NCI-H460 (cell line): ENCODE measurements at regions not wholly inside any gene's neighbourhood (a gene's known extent, or its start where the extent isn't known, plus 50 kb on each side); places are given as distances from the start of the nearest gene placed in this dataset.

Source experiments
- DNase-seq: peaks from one replicate; pipeline ENCODE4 v3.0.0-alpha.2; 2016; ENCODE audit warnings: low read depth; ENCODE audit errors: extremely low read depth

DNA sequence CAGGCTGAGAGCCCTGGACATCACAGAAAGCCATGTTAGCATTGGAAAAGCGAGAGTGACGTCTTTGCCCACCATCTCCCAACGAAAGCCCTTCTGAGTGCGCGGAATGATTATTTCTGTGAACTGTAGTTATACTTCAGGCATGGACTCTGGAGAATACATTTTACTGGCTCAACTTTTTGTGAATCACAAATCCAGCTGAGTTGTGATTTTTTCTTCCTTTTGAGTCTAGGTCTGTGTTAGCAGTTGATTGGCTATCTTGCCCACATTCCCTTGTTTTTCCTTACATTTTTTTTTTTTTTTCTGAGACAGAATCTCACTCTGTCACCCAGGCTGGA is 183.1 kb downstream of the INO80D start:
- DNase-seq = no peak

DNA sequence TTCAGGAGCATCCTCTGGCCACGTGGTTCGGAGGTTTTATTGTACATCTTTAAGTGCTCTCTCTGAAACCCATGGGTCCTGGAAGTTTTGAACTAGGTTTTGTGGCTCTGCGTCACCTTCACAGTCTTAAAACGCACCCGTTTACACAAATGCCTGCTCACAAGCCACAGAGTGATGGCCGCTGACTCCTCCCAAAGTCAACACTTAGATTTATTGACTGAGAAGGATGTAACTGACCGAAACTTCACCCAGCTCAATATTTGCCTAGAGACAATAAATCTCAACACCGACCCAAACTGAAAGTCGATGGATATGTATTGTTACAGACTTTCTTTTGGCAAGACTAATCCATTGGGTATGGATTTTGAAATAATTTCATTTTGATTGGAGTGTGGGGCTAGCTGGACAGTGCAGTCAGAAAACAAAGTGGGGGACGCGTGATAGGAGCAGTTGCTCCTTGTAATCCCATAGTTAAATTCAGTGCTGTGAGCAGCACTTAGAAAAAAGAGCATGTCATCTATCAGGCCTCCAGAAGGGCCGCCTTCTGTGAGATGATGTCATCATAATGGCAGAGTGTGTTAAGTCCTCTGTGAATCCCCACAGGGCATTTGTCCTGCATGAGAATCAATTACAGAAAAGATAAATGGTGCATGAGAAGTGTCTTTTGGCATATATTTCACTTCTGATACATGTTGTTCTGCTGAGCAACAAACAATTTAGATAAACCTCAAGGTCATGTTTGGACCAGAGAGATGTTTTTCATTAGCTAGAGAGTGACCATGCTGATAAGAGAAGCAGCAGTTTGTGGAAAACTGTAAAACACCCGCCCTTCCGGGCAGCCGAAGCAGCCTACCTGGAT is 183.7 kb downstream of the INO80D start:
- no peak for DNase-seq

DNA sequence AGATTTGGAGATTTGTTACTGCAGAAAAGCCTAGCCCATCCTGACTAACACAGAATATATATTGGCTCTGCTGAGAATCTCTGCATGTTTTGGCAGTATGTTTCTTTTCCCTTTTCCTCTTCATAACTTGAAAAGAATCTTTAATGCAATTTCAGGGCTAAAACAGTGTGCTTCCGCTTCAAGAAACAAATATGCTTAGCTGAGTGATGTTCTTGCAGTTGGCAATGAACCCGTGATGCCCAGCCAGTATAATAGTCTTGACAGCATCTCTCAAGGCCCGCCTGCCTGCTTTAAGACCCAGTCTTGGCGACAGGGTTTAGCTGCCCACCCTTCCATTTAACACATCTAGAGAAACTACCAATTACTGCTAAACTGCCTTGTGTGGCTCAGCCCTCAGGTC is 184.5 kb downstream of the INO80D start:
- DNase-seq = no peak

DNA sequence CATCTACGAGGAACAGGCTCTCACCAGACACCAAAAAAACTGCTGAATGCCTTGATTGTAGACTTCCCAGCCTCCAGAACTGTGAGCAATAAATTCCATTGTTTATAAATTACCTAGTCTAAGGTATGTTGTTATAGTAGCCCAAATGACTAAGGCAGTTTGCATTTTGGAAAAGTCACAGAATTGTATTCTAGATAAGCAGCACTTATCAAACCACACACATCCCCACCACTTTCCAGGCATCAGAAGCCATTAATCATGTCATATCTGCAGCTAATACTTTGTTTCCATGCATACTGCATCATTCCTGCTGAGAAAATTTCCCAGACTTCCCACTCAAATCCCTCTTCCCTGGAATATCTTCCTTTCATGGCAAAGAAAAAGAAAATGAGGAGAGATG is 187.2 kb downstream of the INO80D start:
- DNase-seq = no peak

DNA sequence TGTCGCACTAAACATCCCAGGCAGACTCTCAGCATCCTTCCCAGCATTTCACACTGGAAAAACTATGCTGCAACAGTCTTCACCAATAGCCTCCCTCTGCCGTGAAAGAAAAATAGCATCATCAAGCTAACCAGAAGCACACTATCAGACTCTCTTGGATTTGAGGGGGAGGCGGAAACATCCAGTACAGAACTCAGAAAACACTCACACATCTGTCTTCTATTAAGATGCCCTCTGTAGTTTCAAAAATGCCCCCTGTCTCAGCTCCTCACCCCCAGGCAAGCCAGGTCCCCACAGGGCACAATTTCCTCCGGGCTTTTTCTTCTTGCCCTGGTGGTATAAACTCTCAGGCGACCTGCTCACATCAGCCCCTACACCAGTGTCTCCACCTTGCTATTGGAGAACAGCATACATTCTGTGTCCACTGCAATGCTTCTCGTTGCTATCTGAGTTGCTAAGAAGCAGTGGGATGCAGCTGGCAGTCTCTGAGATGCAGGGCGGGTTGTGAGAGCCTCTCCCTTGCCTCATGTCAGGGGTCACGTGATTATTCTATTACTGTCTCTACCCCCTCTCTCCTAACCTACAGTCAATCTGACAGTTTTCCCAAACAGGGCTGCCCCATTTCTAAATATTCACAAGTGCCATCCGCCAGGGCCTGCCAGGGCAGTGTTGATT is 189.9 kb downstream of the INO80D start:
- DNase-seq = no peak

DNA sequence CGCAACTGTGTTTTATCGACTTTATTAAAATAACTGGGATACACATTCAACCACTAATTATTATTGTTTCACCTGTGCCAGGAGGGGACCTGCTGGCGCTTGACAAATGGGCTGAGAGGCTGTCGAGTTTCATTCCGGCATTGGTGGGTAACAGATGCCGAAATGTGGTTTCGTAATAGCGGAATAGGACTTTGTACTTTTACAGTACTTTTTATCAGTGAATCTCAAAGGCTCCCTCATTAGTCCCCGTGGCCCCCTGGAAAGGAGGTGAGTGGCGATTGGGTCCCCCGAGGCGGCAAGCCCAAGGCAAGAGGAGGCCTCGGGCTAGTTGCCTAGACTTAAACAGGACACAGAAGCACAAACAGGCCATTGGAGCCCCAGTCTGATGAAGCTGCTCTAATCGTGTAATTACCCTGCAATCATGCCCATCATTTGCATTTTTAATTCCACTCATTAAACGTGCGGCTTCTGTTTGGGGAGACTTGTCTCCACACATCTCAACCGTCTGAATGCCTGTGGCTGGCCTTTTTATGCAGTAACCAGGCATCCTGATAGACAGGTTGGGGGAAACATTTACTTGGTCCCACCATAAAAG is 193.2 kb downstream of the INO80D start:
- DNase-seq = no peak

DNA sequence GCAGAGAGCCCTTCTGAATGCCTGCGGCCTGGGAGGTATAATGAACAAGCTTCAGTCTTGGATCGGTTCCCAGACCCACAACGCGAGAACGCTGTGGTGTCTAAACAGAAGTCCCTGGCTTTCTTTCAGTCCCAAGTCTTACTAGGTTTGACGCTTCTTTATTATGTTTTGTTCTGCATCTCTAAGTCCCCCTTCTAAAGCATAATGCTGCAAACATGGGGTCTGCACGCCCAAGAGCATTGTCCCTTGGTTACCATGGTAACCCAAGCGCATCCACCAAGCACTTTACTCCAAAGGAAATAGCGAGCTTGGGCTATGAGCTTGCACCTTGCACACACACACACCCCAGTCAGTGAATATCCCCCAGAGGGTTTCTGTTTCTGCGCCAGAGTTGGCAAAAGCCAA is 193.7 kb downstream of the INO80D start:
- no peak for DNase-seq

DNA sequence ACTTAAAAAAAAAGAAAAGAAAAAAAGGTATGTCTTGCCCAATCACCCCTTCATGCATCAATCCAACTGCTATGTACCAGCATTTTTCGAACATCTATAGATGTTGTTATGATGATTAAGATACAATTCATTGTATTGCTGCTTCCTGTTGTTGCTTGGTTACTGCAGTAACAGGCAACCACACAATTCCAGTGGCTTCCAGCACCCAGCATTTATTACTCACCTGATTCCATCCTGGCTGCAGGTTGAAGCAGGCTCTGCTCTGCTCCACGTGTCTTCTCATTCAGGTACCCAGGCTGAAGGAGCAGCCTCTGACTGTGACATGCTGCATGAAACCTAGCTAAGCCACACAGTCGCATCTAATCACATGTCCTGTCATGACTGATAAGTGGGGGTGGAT is 196.9 kb downstream of the INO80D start:
- no peak for DNase-seq

DNA sequence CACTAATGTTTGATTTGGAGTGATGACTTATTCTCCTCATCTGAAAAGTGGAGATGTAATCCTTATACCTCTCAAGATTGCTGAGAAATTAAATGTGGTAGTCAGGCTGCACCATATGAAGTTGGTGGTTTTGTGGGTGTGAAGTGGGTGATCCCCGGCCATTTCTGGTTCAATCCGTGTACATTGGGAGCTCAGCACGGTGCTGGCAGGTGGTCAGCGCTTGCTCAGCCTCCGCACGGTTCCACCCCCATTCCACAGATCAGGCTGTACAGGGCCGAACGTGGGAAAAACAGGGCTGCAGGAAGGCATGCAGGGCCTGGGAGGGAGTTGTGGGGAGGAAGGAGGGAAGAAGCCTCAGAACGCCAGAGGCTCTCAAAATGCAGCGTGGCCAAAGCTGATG is 198.3 kb downstream of the INO80D start:
- DNase-seq = no peak

DNA sequence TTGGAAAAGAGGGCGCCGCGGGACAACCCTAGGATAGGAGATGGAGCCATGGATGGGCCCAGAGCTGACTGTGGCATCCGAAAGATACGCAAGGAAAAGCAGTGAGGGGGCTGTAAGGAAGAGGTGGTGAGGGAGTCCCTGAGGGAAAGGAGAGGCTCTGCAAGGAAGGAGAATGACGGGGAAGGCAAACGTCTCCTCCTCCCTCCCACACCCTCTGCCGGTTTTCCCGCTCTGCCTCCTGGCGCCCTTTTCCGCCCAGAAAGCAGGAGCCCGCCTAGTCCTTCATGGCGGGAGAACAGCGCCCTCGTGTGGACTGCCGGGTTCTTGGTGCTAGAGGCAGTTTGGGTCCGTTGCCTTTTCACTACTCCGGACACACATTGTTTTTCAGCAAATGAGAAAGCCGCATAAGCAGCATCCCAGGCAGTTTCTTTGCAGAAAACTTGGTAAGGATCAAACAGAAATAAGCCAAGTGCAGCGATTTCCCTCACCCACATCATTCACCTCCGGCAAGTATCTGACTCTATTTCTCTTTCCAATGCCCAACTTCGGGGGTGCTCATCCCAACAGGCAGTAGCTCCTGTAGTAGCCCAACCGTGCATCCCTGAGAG is 200.4 kb downstream of the INO80D start:
- peak; percentile 51 for DNase-seq

DNA sequence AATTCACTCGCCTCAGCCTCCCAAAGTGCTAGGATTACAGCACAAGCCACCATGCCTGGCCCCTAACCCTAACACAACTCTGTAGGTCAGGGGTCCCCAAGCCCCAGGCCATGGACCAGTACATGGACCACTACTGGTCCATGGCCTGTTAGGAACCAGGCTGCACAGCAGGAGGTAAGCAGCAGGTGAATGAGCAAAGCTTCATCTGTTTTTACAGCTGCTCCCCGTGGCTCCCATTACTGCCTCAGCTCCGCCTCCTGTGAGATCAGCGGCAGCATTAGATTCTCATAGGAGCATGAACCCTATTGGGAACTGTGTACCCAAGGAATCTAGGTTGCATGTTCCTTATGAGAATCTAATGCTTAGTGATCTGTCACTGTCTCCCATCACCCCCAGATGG is 201.7 kb downstream of the NRP2 start:
- DNase-seq = no peak

DNA sequence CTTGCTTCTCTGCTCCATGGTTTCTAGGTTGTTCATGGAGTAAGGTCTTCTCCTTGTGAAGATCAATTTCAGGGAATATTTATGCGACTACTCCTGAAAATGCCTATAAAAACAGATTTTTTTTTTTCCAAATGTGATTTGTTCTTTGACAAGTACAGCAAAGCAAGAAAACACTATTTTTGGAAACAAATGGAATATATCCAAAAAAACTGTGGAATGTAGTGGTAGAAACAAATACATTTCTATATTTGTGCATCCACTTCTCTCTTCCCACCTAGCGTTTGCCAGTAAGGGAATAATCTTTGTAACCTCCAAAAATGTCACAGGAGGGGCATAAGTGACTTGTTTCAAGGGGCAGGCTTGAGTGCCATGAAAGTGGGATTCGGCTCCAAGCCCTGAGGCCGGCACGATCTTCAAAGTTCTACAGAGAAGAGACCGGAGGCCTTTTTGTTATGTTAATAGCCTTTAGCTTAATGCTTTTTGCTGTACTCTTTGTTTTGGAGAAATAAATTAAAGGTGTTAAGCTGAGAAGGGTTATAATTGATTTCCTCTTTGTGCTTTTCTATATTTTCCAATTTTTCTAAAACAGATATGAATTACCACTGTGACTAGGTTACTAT is 200.6 kb downstream of the NRP2 start:
- DNase-seq = no peak

DNA sequence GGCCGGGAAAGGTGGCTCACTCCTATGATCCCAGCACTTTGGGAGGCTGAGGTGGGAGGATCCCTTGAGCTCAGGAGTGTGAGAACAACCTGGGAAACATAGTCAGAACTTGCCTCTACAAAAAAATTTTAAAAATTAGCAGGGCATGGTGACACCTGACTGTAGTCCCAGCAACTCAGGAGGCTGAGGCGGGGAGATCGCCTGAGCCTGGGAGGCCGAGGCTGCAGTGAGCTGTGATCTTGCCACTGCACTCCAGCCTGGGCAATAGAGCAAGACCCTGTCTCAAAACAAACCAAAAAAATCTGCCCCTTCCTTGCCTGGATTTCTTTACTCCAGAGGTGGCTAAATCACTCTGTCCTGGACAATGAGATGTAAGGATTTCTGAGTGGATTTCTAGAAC is 197.7 kb downstream of the NRP2 start:
- DNase-seq = no peak

DNA sequence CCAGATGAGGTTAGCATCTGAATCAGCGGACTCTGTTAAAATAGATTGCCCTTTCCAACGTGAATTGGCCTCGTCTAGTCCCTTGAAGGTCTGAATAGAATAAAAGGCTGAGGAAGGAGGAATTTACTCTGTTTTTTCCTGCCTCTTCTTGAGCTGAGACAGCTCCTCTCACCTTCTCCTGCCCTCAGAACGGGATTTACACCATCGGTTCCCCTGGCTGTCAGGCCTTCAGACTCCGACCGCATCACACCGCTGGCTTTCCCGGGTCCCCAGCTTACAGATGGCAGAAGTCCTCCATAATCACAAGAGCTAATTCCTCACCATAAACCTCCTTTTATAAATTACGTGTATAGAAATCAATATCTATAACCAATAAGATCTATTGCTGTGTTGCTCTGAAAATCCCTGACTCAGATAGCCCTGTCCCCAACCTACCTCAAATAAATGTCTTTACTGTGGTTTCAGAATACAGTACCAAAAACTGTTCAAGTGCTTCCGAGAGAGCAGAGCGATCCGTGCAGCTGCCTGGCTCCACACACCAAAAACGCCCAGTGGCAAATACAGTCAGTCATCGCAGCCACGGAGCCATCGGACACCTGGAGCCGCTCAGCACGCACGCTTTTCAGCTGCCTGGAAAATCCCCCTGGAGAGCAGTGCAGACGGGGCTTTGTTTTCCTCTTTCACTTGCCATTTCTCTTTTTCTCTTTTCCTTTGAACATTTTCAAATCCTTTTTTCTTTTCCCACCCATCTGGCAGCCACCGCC is 196.9 kb downstream of the NRP2 start:
- DNase-seq = no peak

DNA sequence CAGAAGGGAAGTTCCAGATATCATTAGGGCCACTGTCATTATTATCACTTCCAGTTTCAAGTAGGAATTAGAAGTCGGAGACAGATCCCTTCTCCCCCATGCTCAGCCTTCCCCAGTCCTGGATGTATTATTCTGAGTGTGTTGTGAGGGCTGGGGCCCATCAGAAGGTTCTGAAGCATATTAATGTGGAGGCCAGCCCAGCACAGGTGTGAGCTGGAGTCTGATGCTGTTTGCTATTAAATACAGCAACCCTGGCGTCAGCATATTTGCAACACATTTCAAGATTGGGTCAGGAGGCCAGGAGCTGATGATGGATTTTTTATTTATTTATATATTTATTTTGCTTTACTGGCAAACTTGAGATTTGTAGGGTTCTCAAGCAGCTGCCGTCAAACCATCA is 195.2 kb downstream of the NRP2 start:
- DNase-seq = no peak

DNA sequence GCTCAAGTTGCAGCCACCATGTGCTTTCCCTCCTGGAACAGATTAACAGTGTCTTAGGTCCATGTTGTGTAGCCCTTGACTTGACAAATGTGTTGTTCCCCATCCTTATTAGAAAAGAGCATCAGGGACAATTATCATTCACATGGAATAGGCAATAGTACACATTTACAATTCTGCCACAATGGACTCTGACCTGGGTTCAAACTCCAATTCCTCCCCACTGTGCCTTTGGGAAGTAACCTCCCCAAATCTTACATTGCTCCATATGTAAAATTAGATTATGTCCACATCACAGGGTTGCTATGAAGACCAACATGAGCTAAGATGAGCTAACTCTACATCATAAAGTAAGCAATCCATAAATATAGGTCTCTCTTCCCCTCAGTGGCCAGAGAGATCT is 193.8 kb downstream of the NRP2 start:
- no peak for DNase-seq

DNA sequence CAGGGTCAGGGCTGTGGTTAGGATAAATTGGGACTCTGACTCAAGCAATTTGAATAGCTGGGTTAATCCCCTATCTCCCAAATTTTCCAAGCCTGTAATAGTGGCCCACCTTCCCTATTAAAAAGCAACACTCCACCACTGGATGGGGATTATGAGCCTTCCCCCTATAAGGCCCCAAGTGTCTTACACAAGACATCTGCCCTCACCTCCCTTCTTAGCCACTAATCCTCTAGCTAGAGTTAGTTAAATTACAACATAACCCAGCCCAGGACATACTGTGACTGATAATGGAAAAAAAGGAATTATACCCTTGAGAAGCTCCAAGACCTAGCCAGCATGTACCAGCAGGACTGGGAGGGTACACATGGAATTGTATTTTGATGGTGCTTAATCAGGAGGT is 190.4 kb downstream of the NRP2 start:
- no peak for DNase-seq

DNA sequence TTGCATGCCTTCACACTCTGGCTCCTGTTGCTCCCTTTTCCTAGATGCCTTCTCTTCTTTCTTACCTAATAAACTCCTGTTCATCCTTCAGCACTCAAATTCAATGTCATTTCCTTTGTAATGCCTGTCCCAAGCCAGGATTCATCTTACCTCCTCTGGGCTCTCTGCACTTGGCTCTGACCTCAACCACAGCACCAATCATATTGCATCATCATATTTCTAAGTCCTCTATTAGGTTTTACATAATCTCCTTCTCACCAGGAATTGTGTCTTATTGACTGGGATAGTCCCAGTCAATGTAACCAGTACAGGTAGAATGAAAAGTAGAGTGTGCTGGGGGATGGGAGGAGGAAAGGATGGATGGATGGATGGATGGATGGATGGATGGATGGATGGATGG is 187.1 kb downstream of the NRP2 start:
- no peak for DNase-seq

DNA sequence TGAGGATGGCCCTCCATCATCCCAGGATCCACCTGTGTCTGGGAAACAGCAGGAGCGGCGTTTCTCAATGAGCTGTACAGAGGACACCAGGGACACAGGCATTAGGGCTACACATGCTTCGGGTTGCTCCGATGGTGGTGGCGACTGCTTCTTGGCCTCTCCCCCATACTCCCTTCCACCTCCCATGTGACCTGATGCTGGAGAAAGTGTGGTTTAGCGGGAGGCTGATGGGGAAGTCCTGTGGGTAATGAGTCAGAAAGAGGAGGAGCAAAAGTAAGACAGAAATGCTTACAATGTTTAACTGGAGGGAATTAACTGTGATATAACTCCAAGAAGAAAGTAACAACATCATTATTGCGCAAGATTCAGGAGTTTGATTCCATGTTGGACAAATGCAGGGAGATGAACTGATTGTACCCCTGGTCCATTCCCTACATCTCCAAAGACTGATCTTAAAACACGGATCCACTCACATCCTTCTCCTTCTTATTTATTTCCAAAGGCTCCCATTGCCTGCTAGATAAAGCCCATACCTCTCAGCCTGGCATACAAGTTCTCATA is 186.6 kb downstream of the NRP2 start:
- no peak for DNase-seq

DNA sequence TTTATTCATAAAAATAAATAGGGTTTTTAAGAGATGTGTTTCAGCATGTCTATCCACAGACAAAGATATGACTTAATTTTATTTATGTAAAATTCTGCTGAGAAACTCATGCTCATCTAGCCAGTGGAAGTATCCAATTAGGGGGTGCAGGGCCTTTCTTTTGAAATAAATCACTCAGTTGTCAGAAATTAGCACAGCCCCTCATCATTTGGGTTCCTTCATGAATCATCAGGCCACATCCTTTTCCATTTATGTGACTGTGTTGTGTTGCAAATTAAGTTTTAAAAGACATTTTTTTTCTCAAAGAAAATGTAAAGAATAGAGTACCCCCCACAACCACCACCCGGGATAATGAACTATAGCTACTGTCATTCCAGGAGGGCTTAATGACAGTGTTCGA is 185.8 kb downstream of the NRP2 start:
- DNase-seq = no peak
